ENCODE measurements at regions not wholly inside any gene's neighbourhood (a gene's known extent, or its start where the extent isn't known, plus 50 kb on each side); places are given as distances from the start of the nearest gene placed in this dataset.

DNA sequence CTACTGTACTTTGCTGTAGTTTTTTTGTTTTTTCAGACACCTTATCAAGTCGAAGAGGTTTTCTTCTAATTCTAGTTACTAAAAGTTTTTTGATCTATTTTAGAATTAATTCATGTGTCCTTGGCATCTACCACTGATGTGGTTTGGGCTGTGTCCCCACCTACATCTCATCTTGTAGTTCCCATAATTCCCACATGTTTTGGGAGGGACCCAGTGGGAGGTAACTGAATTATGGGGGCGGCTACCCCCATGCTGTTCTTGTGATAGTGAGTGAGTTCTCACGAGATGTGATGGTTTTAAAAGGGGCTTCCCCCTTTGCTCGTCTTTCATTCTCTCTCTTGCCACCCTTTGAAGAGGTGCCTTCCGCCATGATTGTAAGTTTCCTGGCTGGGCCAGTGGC lies 154.6 kb upstream of the EEPD1 start:
- TF ChIP-seq, protein P1, sequence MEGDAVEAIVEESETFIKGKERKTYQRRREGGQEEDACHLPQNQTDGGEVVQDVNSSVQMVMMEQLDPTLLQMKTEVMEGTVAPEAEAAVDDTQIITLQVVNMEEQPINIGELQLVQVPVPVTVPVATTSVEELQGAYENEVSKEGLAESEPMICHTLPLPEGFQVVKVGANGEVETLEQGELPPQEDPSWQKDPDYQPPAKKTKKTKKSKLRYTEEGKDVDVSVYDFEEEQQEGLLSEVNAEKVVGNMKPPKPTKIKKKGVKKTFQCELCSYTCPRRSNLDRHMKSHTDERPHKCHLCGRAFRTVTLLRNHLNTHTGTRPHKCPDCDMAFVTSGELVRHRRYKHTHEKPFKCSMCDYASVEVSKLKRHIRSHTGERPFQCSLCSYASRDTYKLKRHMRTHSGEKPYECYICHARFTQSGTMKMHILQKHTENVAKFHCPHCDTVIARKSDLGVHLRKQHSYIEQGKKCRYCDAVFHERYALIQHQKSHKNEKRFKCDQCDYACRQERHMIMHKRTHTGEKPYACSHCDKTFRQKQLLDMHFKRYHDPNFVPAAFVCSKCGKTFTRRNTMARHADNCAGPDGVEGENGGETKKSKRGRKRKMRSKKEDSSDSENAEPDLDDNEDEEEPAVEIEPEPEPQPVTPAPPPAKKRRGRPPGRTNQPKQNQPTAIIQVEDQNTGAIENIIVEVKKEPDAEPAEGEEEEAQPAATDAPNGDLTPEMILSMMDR (IDR thresholded peaks at IDR 0.05): no peak
- TF ChIP-seq POLR2AphosphoS5 (IDR thresholded peaks at IDR 0.05): no peak
- no peak for TF ChIP-seq POLR2A (IDR thresholded peaks at IDR 0.05)

Data from breast epithelium (tissue), 3 donors.